HG03025 (cell line): ENCODE measurements at regions not wholly inside any gene's neighbourhood (a gene's known extent, or its start where the extent isn't known, plus 50 kb on each side); places are given as distances from the start of the nearest gene placed in this dataset.
"Not testable (repeated sequence)": the region's sequence is repeated elsewhere in the genome, so short reads cannot be mapped to it uniquely, and the experiment has no call there.

Experiments used
- ATAC-seq: cut with Tn5 transposase; IDR thresholded peaks from one replicate; pipeline ENCODE4 v1.9.1; 2021; ENCODE audit warnings: mild to moderate bottlenecking, moderate library complexity; ENCODE audit not compliant: unreplicated experiment, low FRiP score

GRCh38 chr6:168866534-168866933 is 387.1 kb downstream of the THBS2 start:
- ATAC-seq, result no peak

GRCh38 chr6:168865522-168865921 is 388.1 kb downstream of the THBS2 start:
- ATAC-seq, result no peak

GRCh38 chr6:168864541-168865460 is 388.8 kb downstream of the THBS2 start:
- no peak for ATAC-seq

- ATAC-seq, result no peak
These were observed 390.2 kb downstream of the THBS2 start for GRCh38 chr6:168863467-168863866.

GRCh38 chr6:168862346-168862980 is 391.2 kb downstream of the THBS2 start:
- no peak for ATAC-seq

- no peak for ATAC-seq
These were observed 392.7 kb downstream of the THBS2 start for GRCh38 chr6:168860987-168861386.

- ATAC-seq, result no peak
These were observed 393.3 kb downstream of the THBS2 start for GRCh38 chr6:168860341-168860740.

GRCh38 chr6:168858926-168859325 is 394.7 kb downstream of the THBS2 start:
- ATAC-seq, result no peak

GRCh38 chr6:168856914-168857313 is 396.7 kb downstream of the THBS2 start:
- no peak for ATAC-seq

- no peak for ATAC-seq
These were observed 401.2 kb downstream of the THBS2 start for GRCh38 chr6:168852376-168852884.

GRCh38 chr6:168851460-168852375 is 401.9 kb downstream of the THBS2 start:
- no peak for ATAC-seq

GRCh38 chr6:168850027-168850736 is 403.5 kb downstream of the THBS2 start:
- not testable (repeated sequence) for ATAC-seq

GRCh38 chr6:168849459-168849858 is 404.2 kb downstream of the THBS2 start:
- no peak for ATAC-seq

GRCh38 chr6:168848797-168849196 is 404.8 kb downstream of the THBS2 start:
- no peak for ATAC-seq

GRCh38 chr6:168844821-168845609 is 404.0 kb downstream of the SMOC2 start:
- ATAC-seq, result no peak

- not testable (repeated sequence) for ATAC-seq
These were observed 401.7 kb downstream of the SMOC2 start for GRCh38 chr6:168842632-168843212.

- ATAC-seq, result no peak
These were observed 400.8 kb downstream of the SMOC2 start for GRCh38 chr6:168841609-168842278.

GRCh38 chr6:168840932-168841331 is 399.9 kb downstream of the SMOC2 start:
- not testable (repeated sequence) for ATAC-seq
